ENCODE measurements at regions not wholly inside any gene's neighbourhood (a gene's known extent, or its start where the extent isn't known, plus 50 kb on each side); places are given as distances from the start of the nearest gene placed in this dataset.

- TF ChIP-seq CTCF (IDR thresholded peaks at IDR 0.05; ENCODE audit: low read depth, low read length): no peak
- TF ChIP-seq POLR2A (IDR thresholded peaks at IDR 0.05; ENCODE audit: extremely low read depth, insufficient read length): no peak
Measured at GRCh38 chr14:84361476-84361875, 1168.5 kb upstream of the FLRT2 start.

All from NB4 (cell line).